IPS-15b (cell line): ENCODE measurements at regions not wholly inside any gene's neighbourhood (a gene's known extent, or its start where the extent isn't known, plus 50 kb on each side); places are given as distances from the start of the nearest gene placed in this dataset.

ENCODE experiments used
- H3K27me3 ChIP-seq: one replicate; pipeline ENCODE4 v1.6.1; 2013; ENCODE audit warnings: low read length; ENCODE audit not compliant: control insufficient read depth, insufficient read depth
- H3K36me3 ChIP-seq: one replicate; pipeline ENCODE4 v1.6.1; 2013; ENCODE audit warnings: low read length; ENCODE audit not compliant: control insufficient read depth, insufficient read depth
- H3K4me1 ChIP-seq: one replicate; pipeline ENCODE4 v1.6.1; 2013; ENCODE audit warnings: mild to moderate bottlenecking, low read length; ENCODE audit not compliant: control insufficient read depth, insufficient read depth
- H3K4me3 ChIP-seq: one replicate; pipeline ENCODE4 v1.5.1; 2013; ENCODE audit warnings: low read depth, low read length
- H3K9ac ChIP-seq: one replicate; pipeline ENCODE4 v1.6.1; 2013; ENCODE audit warnings: low read depth, mild to moderate bottlenecking, low read length
- H3K9me3 ChIP-seq: one replicate; pipeline ENCODE4 v1.6.1; 2013; ENCODE audit warnings: mild to moderate bottlenecking, low read length; ENCODE audit not compliant: control insufficient read depth, insufficient read depth

DNA sequence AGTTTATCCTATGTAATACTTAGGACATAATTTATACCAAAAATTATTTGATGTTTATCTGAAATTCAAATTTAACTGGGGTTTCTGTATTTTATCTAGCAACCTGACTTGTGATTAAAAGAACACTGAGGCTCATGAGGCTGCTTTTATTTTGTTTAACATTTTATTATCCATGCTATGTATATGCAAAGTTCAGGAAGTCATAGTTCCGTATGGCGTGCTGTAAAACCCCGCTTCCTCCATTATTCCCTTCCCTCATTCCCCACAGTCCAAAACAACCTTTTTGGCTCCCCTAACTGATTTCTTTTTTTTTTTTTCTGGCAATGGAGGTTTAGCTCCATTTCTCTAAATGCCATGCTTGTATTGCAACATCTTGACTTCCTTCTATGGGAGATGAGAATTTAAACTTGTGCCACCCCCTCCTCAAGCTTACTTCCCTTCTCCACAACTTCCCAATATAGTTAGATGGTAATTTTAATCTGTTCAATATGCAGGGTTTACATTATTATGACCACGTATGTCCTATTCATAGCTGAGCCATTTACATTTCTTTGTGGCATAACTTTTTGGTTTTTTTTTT, 138.0 kb upstream of the DNAH14 start:
- Histone ChIP-seq H3K4me1 (no peaks in the 10 kb centered on the region), H3K27me3 (no peaks in the 10 kb centered on the region), H3K36me3 (no peaks in the 10 kb centered on the region), H3K9me3 (no peaks in the 10 kb centered on the region), H3K9ac (no peak overlapping the region), H3K4me3 (no peak overlapping the region)

DNA sequence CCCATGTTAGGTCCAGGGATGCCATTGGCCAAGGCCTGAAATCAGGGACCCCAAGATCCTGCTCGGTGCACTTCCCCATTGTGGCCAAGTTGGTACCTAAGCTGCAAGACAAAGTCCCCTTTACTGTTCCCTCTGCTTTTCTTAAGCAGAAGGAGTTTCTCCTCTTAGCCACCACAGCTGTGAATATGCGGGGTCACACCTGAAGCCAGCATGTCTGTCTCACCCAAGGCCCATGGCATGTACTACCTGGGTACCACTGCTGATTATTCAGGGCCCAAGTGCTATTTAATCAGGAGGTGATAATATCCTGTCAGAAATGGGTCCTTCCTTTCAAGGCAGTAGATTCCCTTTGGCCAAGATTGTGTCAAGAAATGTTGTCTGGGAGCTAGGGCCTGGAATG, 133.9 kb upstream of the DNAH14 start:
- Histone ChIP-seq H3K9me3 (no peaks in the 10 kb centered on the region), H3K27me3 (no peaks in the 10 kb centered on the region), H3K4me3 (no peak overlapping the region), H3K4me1 (no peaks in the 10 kb centered on the region), H3K9ac (no peak overlapping the region), H3K36me3 (no peaks in the 10 kb centered on the region)

DNA sequence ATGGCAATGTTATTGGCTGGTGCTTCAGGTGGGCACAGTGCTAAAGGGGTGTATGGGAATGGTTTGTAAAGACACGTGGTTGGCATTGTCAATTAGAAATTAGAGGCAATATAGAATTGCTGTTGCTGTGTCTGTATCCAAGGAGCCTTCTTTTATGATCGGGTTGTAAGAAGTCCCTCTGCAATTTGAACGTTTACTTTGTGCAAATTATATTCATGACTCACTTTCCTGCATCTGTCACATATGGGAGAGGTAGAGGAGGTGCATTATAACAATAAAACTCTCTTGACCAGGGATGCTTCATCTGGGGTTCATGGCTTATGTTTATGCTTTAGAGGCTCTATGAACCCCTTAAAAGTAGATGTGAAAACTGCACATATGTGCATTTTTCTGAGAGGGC, 130.4 kb upstream of the DNAH14 start:
- Histone ChIP-seq H3K9ac (no peak overlapping the region), H3K36me3 (no peaks in the 10 kb centered on the region), H3K9me3 (no peaks in the 10 kb centered on the region), H3K4me1 (peaks cover 13% of the 10 kb centered on the region), H3K4me3 (no peak overlapping the region), H3K27me3 (no peaks in the 10 kb centered on the region)

DNA sequence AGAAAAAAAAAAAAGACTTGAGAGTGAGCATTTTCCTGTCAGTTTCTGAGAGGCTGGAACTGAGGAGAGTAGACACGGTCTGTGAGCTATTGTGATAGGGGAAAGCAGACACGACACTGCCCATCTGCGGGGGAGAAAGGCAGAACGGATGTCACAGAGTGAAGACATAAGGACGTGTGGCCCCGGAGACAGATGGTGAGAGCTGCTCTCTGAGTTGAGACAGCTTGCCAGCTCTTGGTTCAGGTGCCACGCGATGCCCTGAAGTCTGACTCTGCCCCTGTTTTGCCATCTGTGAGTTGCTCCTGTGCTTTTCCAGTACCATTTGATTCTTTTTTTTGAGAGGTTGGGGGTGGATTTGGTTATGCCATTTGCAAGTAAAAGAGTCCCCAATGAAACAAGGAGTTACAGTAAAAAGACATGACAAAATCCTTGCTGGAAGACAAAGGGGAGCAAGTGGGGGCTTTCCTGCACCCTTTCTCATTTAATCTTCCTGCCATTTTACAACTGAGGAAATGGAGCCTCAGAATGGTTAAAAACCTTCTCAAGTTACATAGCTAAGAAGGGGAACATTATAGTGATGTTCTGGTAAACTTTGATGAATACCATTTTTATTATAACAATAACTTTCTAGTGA, 128.9 kb upstream of the DNAH14 start:
- Histone ChIP-seq H3K36me3 (no peaks in the 10 kb centered on the region), H3K27me3 (no peaks in the 10 kb centered on the region), H3K4me1 (peaks cover 13% of the 10 kb centered on the region), H3K9me3 (no peaks in the 10 kb centered on the region), H3K9ac (no peak overlapping the region), H3K4me3 (peak overlapping the region; percentile 16)

DNA sequence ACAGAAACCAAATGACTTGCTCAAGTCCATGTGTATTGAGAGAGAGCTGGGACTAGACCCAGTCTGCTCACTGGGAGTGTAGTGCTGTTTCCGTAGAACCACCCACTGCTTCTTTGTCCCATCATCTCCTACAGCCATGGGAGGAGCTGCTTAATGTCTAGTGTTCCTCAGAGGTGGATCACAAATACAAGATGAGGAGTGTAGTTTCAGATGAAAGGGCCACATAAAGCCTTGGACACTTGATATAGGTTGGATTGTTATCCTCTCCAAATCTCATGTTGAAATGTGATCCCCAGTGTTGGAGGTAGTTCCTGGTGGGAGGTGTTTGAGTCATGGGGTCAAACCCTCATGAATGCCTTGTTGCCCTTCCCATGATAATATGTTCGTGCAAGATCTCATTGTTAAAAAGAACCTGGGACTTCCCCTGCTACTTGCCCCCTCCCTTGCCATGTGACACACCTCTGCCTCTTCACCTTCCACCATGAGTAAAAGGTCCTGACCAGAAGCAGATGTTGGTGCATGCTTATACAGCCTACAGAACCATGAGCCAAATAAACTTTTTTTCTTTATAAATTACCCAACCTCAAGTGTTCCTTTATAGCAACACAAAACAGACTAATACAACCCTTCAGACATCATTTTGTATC, 127.5 kb upstream of the DNAH14 start:
- Histone ChIP-seq H3K36me3 (no peaks in the 10 kb centered on the region), H3K4me3 (no peak overlapping the region), H3K27me3 (no peaks in the 10 kb centered on the region), H3K4me1 (peaks cover 13% of the 10 kb centered on the region), H3K9ac (no peak overlapping the region), H3K9me3 (no peaks in the 10 kb centered on the region)

DNA sequence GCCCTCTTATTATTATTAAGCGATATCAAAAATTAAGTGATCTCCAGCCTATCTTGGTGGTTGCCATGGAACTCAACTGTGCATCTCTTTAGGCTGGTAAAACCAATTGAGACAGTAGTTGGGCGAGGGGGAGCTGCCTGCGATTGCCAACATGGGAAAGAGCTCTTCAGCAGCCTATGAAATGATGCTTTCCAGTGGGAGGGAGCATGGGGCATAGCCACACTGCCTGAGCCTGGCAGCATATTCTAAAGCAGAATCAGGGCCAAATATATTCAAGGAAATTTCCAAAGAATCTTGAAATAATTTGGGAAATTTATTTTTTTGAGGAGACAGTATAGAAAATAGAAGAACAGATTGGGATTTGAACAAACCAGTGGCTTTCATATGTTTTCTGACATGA, 126.9 kb upstream of the DNAH14 start:
- Histone ChIP-seq H3K4me1 (peaks cover 13% of the 10 kb centered on the region), H3K9me3 (no peaks in the 10 kb centered on the region), H3K27me3 (no peaks in the 10 kb centered on the region), H3K36me3 (no peaks in the 10 kb centered on the region), H3K4me3 (no peak overlapping the region), H3K9ac (no peak overlapping the region)

DNA sequence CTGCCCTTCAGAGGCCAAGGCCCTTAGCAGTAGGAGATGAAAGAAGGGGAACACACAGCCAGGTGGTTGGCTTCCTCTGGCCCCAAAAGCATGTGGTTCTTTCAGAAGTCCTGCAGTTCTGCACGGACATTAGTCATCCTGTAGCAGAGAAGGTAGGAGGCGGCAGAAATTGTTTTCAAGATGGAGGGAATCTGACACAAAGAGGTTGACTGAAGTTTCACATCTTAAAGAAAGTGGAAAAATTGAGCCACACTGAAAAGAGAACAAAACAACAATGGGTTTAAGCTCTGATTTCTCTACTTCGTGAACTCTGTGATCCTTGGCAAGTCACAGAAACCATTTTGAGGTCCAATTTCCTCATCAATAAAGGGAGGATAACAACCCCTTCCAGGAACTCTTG, 125.3 kb upstream of the DNAH14 start:
- Histone ChIP-seq H3K36me3 (no peaks in the 10 kb centered on the region), H3K9me3 (no peaks in the 10 kb centered on the region), H3K4me1 (peaks cover 13% of the 10 kb centered on the region), H3K4me3 (no peak overlapping the region), H3K9ac (no peak overlapping the region), H3K27me3 (no peaks in the 10 kb centered on the region)

DNA sequence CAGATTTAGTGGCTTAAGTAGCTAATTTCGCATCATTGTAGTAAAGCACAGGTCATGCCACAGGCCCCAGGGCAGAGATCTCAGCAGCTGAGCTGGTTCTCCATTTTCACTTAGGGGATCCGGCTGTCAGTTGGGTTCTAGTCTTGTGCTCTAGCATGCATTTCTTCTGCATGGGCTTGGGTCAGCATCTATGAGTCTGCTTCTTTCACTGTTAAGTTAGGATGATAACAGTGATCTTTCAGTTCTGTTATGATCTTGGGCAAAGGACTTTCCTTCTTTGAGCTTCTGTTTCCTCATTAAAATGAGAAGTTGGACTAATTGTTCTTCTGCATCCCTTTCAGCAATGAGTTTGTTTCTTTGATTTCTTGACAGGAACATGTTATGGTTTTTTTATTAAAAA, 123.6 kb upstream of the DNAH14 start:
- Histone ChIP-seq H3K4me1 (peaks cover 12% of the 10 kb centered on the region), H3K27me3 (no peaks in the 10 kb centered on the region), H3K9me3 (no peaks in the 10 kb centered on the region), H3K36me3 (no peaks in the 10 kb centered on the region), H3K4me3 (no peak overlapping the region), H3K9ac (no peak overlapping the region)

DNA sequence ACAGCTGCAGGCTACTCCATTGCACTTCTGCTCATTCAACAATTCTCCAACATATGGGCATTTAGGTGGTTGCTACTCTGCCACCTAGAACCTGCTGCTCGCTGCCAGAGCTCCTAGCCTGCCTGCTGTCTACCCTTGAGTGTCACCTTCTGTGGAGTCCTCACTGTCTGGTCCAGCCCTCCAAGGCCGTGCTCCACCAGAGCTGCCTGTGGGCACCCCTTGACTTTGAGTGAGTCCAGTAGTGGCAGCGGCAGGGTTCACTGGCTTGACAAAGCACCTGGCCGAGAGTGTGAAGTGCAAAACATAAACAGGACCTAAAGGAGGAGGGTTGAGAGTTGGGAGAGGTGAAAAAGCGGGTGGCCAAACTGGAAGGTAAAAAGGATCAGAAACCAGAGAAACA, 120.3 kb upstream of the DNAH14 start:
- Histone ChIP-seq H3K27me3 (no peaks in the 10 kb centered on the region), H3K36me3 (no peaks in the 10 kb centered on the region), H3K4me1 (no peaks in the 10 kb centered on the region), H3K4me3 (no peak overlapping the region), H3K9me3 (no peaks in the 10 kb centered on the region), H3K9ac (no peak overlapping the region)

DNA sequence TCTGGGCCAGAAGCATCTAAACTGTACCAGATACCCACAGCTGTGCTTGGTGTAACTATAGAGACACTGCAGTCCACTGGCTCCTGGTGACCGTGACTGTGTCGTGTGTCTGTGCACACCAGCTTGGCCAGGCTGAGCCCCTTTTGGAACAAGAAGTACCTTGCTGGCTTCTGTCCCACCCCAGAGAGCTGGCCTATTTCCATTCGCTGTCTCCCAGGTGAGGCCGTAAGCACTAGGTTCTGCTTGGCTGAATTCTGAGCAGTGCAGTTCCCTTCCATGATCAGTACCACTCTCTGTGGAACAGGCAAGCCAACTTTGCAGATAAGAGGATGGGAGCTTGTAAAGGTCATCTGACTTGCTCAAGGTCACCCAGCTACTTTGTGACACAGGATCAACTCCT, 119.9 kb upstream of the DNAH14 start:
- no peak overlapping the region for H3K4me3 ChIP-seq
- no peaks in the 10 kb centered on the region for H3K27me3 ChIP-seq
- no peaks in the 10 kb centered on the region for H3K4me1 ChIP-seq
- no peaks in the 10 kb centered on the region for H3K36me3 ChIP-seq
- H3K9ac ChIP-seq, result no peak overlapping the region
- no peaks in the 10 kb centered on the region for H3K9me3 ChIP-seq

DNA sequence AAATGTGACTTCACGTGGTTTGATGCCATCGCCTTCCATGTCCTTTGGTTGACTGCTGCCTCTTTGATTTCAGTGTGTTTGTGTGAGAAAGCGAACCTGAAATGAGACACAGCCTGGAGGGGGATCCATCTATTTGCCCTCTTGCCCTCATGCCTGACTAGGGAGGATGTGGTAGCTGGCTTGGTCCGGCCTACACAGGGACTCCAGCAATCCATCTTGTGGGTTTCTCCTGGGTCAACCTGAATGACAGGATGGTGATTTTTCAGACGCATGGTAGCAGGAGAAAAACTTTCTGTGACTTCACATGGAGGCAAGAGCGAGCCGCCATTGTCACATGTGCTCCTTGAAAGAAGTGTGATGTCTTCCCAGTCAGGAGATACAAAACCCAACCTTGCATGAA, 117.9 kb upstream of the DNAH14 start:
- Histone ChIP-seq H3K9me3 (no peaks in the 10 kb centered on the region), H3K4me1 (no peaks in the 10 kb centered on the region), H3K9ac (no peak overlapping the region), H3K36me3 (no peaks in the 10 kb centered on the region), H3K4me3 (no peak overlapping the region), H3K27me3 (no peaks in the 10 kb centered on the region)

DNA sequence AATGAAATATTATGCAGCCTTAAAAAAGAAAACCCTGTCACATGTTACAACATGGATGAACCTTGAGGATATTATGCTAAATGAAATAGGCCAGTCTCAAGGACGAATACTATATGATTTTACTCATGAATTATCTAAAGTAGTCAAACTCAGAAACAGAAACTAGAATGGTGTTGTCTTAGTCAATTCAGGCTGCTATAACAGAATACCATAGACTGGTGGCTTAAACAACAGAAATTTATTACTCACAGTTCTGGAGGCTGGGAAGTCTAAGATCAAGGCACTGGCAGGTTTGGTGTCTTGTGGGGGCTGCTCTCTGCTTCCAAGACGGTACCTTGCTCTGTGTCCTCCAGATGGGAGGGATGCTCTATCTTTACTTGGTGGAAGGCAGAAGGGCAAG, 113.8 kb upstream of the DNAH14 start:
- H3K4me1 ChIP-seq, result no peaks in the 10 kb centered on the region
- H3K9ac ChIP-seq, result no peak overlapping the region
- H3K27me3 ChIP-seq, result no peaks in the 10 kb centered on the region
- no peaks in the 10 kb centered on the region for H3K9me3 ChIP-seq
- H3K36me3 ChIP-seq, result no peaks in the 10 kb centered on the region
- no peak overlapping the region for H3K4me3 ChIP-seq
